Ascending aorta (tissue), 2 donors: ENCODE measurements at regions not wholly inside any gene's neighbourhood (a gene's known extent, or its start where the extent isn't known, plus 50 kb on each side); places are given as distances from the start of the nearest gene placed in this dataset.
"Not testable (repeated sequence)": the region's sequence is repeated elsewhere in the genome, so short reads cannot be mapped to it uniquely, and the experiment has no call there.

ENCODE experiments used
- DNase-seq, 2 donors: peaks; one replicate each; pipeline ENCODE4 v3.0.0-alpha.2; 2019; ENCODE audit warnings: low spot score in 2 of 2
- H3K27ac ChIP-seq, 2 donors: fragments of 200-600 bp; sonication (generic); one replicate each; pipeline ENCODE4 v1.5.1; 2016 to 2017; ENCODE audit warnings: mild to moderate bottlenecking in 1 of 2
- H3K27me3 ChIP-seq: fragments of 200-600 bp; sonication (generic); one replicate; pipeline ENCODE4 v1.5.1; 2017
- H3K36me3 ChIP-seq, 2 donors: fragments of 200-600 bp; sonication (generic); one replicate each; pipeline ENCODE4 v1.5.1; 2016
- H3K4me1 ChIP-seq, 2 donors: fragments of 200-600 bp; sonication (generic); one replicate each; pipeline ENCODE4 v1.5.1; 2016 to 2017; ENCODE audit warnings: mild to moderate bottlenecking in 1 of 2
- H3K4me3 ChIP-seq, 2 donors: fragments of 200-600 bp; sonication (generic); one replicate each; pipeline ENCODE4 v1.5.1; 2016 to 2017; ENCODE audit warnings: mild to moderate bottlenecking in 1 of 2
- H3K9me3 ChIP-seq, 2 donors: fragments of 200-600 bp; sonication (generic); one replicate each; pipeline ENCODE4 v1.5.1; 2016
- intact Hi-C: fragments of 100-400 bp; cut with DNase I; formaldehyde crosslinking; loops from one replicate; pipeline ENCODE4 v1.15.1; 2023
- TF ChIP-seq, protein P1 (sequence below), 3 experiments: fragments of 200-600 bp in 2 of 3; fragments of 450-650 bp in 1 of 3; sonication (generic) in 2 of 3; IDR thresholded peaks; one replicate each; pipeline ENCODE4 v1.5.1; 2016 to 2019; ENCODE audit warnings: antibody characterized with exemption in 3 of 3, mild to moderate bottlenecking in 1 of 3, moderate library complexity in 1 of 3

DNA sequence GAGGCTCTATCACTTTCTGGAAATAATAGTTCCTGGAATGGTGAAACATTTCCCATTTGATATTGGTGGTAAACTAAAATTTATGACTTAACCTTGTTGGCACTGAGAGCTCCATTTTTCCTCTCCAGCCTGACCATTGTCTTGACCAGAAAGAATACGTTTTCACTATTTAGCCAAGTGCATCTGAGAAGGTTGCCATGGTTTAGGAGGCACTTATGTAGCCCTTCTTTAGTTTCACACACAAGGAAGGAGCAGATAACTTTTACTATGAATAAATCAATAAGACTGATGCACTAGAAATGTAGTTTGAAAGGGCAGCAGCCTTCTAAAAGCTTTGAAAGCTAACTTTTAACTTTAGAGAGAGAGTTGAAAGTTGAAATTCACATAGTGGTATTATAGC lies 1045.5 kb upstream of the CDH6 start:
- H3K27ac ChIP-seq: no peak overlapping the region
- no peaks in the 10 kb centered on the region for H3K4me1 ChIP-seq
- no peaks in the 10 kb centered on the region for H3K27me3 ChIP-seq
- H3K9me3 ChIP-seq: no peaks in the 10 kb centered on the region
- TF ChIP-seq, protein P1, sequence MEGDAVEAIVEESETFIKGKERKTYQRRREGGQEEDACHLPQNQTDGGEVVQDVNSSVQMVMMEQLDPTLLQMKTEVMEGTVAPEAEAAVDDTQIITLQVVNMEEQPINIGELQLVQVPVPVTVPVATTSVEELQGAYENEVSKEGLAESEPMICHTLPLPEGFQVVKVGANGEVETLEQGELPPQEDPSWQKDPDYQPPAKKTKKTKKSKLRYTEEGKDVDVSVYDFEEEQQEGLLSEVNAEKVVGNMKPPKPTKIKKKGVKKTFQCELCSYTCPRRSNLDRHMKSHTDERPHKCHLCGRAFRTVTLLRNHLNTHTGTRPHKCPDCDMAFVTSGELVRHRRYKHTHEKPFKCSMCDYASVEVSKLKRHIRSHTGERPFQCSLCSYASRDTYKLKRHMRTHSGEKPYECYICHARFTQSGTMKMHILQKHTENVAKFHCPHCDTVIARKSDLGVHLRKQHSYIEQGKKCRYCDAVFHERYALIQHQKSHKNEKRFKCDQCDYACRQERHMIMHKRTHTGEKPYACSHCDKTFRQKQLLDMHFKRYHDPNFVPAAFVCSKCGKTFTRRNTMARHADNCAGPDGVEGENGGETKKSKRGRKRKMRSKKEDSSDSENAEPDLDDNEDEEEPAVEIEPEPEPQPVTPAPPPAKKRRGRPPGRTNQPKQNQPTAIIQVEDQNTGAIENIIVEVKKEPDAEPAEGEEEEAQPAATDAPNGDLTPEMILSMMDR (IDR thresholded peaks at IDR 0.05): no peak
- DNase-seq: no peak
- no peak overlapping the region for H3K4me3 ChIP-seq
- intact Hi-C loops: no loop called here
- no peaks in the 10 kb centered on the region for H3K36me3 ChIP-seq

DNA sequence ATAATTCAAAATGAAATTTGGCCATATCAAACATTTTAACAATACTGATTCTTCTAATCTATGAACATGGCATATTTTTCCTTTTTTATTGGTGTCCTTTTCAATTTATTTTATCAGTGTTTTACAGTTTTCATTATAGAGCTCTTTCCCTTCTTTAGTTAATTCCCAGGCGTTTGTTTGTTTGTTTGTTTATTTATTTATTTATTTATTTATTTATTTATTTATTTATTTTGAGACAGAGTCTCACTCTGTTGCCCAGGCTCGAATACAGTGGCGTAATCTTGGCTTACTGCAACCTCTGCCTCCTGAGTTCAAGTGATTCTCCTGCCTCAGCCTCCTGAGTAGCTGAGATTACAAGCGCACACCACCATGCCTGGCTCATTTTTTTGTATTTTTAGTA lies 1049.4 kb upstream of the CDH6 start:
- H3K4me3 ChIP-seq, H3K27ac ChIP-seq, H3K9me3 ChIP-seq, H3K27me3 ChIP-seq, H3K4me1 ChIP-seq, DNase-seq, intact Hi-C loops, H3K36me3 ChIP-seq: not testable (repeated sequence)

DNA sequence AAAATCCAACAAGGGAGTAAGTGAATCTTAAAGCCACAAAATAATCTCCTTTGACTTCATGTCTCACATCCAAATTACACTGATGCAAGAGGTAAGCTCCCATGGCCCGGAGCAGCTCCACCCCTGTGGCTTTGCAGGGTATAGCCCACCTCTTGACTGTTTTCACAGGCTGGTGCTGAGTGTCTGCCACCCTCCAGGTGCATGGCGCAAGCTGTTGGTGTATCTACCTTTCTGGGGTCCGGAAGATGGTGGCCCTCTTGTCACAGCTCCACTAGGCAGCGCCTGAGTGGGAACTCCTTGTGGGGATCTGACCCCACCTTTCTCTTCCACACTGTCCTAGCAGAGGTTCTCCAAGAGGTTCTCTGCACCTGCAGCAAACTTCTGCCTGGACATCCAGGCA lies 1051.1 kb upstream of the CDH6 start:
- H3K36me3 ChIP-seq: no peaks in the 10 kb centered on the region
- no peaks in the 10 kb centered on the region for H3K27me3 ChIP-seq
- H3K4me1 ChIP-seq: no peaks in the 10 kb centered on the region
- H3K27ac ChIP-seq: no peak overlapping the region
- intact Hi-C loops: no loop called here
- no peaks in the 10 kb centered on the region for H3K9me3 ChIP-seq
- H3K4me3 ChIP-seq: no peak overlapping the region
- TF ChIP-seq, protein P1 (IDR thresholded peaks at IDR 0.05): no peak
- DNase-seq: no peak

DNA sequence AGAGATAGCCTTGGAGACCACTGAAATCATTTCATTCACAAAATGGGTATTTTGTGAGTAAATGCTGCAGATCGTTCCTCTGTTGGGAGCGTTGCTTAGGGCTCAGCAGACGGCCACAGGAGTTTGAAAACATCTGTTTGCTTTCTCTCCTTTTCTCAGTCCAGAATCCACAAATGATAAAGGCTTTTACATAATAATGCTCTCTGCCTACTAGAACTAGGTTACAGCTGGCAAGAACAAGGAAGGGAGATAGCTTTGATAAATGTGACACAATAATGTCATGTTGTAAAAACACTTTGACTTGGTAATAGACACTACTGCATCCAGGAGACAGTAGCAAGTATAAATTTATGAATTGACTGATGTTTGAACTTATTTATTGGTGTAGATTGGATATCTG lies 1072.4 kb upstream of the CDH6 start:
- Histone ChIP-seq H3K4me3 (no peak overlapping the region), H3K4me1 (no peaks in the 10 kb centered on the region), H3K27me3 (no peaks in the 10 kb centered on the region), H3K27ac (no peak overlapping the region), H3K9me3 (no peaks in the 10 kb centered on the region), H3K36me3 (no peaks in the 10 kb centered on the region)
- intact Hi-C loops: no loop called here
- DNase-seq: no peak
- TF ChIP-seq, protein P1 (IDR thresholded peaks at IDR 0.05): no peak

DNA sequence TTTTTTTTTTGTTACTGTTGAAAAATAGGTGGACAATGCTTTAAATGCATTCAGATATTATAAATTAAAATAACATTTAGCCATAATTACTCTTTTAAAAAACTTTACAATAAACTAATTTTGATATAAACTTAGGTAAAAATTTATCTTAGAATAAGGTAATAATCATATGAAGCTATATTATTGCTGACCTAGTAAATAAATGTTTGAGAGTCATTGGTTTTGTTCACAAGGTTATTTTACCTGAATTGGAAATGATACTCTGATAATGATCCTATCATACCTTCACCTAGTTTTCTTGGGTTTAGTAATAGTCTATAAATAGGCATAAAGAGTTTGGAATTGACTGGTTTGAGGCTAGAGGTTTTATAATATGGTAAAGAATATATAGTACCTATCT lies 1076.4 kb upstream of the CDH6 start:
- TF ChIP-seq, protein P1 (IDR thresholded peaks at IDR 0.05): no peak
- H3K27ac ChIP-seq: no peak overlapping the region
- H3K36me3 ChIP-seq: no peaks in the 10 kb centered on the region

DNA sequence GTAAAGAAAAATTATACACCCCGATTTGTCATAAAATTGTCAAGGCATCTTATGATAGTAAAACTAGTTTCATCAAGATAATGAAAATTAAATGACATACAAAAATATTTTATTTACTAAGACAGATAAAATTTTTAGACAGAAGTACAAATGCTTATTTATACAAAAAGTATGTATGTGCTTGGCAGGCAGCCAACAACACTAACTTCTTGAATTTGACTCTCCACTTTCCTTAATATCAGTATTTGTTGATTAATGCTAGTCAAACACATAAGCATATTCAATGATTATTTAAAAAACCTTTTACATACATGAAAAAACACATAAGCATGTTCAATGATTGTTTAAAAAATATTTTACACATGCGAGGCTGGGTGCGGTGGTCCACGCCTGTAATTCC lies 1079.9 kb upstream of the CDH6 start:
- TF ChIP-seq, protein P1 (IDR thresholded peaks at IDR 0.05): no peak
- Histone ChIP-seq H3K4me3 (no peak overlapping the region), H3K27me3 (no peaks in the 10 kb centered on the region), H3K27ac (no peak overlapping the region), H3K4me1 (no peaks in the 10 kb centered on the region), H3K36me3 (no peaks in the 10 kb centered on the region), H3K9me3 (no peaks in the 10 kb centered on the region)
- intact Hi-C loops: no loop called here
- no peak for DNase-seq

More for the DNA sequence above, 1076.4 kb upstream of the CDH6 start:
- no peaks in the 10 kb centered on the region for H3K9me3 ChIP-seq
- intact Hi-C loops: no loop called here
- no peak overlapping the region for H3K4me3 ChIP-seq
- DNase-seq: no peak
- no peaks in the 10 kb centered on the region for H3K4me1 ChIP-seq
- H3K27me3 ChIP-seq: no peaks in the 10 kb centered on the region
